PC-3 (cell line): ENCODE measurements at regions not wholly inside any gene's neighbourhood (a gene's known extent, or its start where the extent isn't known, plus 50 kb on each side); places are given as distances from the start of the nearest gene placed in this dataset.

Experiments used
- EZH2 ChIP-seq: fragments of 300-600 bp; sonication (generic); IDR thresholded peaks from one replicate; pipeline ENCODE4 v1.6.1; 2017; ENCODE audit warnings: antibody characterized with exemption, mild to moderate bottlenecking, low read length; ENCODE audit not compliant: unreplicated experiment
- EZH2phosphoT487 ChIP-seq: fragments of 300-600 bp; sonication (generic); IDR thresholded peaks from 2 replicates; pipeline ENCODE4 v1.6.1; 2018; ENCODE audit warnings: mild to moderate bottlenecking, antibody characterized with exemption, low read length, borderline replicate concordance
- TF ChIP-seq, protein P1 (sequence below): fragments of 300-600 bp; sonication (generic); conservative IDR thresholded peaks from 2 replicates; pipeline ENCODE4 v1.5.1; 2017; ENCODE audit warnings: antibody characterized with exemption, low read depth, mild to moderate bottlenecking, low read length

GRCh38 chr3:102299125-102299877 lies 135.5 kb upstream of the ZPLD1 start:
- TF ChIP-seq, protein P1, sequence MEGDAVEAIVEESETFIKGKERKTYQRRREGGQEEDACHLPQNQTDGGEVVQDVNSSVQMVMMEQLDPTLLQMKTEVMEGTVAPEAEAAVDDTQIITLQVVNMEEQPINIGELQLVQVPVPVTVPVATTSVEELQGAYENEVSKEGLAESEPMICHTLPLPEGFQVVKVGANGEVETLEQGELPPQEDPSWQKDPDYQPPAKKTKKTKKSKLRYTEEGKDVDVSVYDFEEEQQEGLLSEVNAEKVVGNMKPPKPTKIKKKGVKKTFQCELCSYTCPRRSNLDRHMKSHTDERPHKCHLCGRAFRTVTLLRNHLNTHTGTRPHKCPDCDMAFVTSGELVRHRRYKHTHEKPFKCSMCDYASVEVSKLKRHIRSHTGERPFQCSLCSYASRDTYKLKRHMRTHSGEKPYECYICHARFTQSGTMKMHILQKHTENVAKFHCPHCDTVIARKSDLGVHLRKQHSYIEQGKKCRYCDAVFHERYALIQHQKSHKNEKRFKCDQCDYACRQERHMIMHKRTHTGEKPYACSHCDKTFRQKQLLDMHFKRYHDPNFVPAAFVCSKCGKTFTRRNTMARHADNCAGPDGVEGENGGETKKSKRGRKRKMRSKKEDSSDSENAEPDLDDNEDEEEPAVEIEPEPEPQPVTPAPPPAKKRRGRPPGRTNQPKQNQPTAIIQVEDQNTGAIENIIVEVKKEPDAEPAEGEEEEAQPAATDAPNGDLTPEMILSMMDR = no peak
- no peak for TF ChIP-seq EZH2
- no peak for TF ChIP-seq EZH2phosphoT487
